ENCODE measurements at regions not wholly inside any gene's neighbourhood (a gene's known extent, or its start where the extent isn't known, plus 50 kb on each side); places are given as distances from the start of the nearest gene placed in this dataset.

GRCh38 chr16:73161977-73162376, 114.0 kb upstream of the ZFHX3 start:
- no peak for TF ChIP-seq NRF1 (IDR thresholded peaks at IDR 0.05; ENCODE audit: low read depth, low read length)
- TF ChIP-seq CTCF (IDR thresholded peaks at IDR 0.05), result no peak
- no peak for TF ChIP-seq TAF1 (IDR thresholded peaks at IDR 0.05; ENCODE audit: borderline replicate concordance, low read depth, low read length)
- no peak for TF ChIP-seq POLR2AphosphoS5 (IDR thresholded peaks at IDR 0.05; ENCODE audit: low read depth, low read length)
- TF ChIP-seq PBX3 (IDR thresholded peaks at IDR 0.05), result no peak
- TF ChIP-seq USF2 (IDR thresholded peaks at IDR 0.05; ENCODE audit: borderline replicate concordance, low read depth, low read length), result no peak
- TF ChIP-seq RAD21 (IDR thresholded peaks at IDR 0.05; ENCODE audit: low read length), result no peak

All from SK-N-SH (cell line).